ENCODE measurements at regions not wholly inside any gene's neighbourhood (a gene's known extent, or its start where the extent isn't known, plus 50 kb on each side); places are given as distances from the start of the nearest gene placed in this dataset.

- no peak for DNase-seq (ENCODE audit: low read depth)
These were observed 390.0 kb downstream of the AEBP2 start for GRCh38 chr12:19829100-19829853.

- no peak for DNase-seq (ENCODE audit: low read depth)
These were observed 391.2 kb downstream of the AEBP2 start for GRCh38 chr12:19830446-19830845.

- peak; percentile 11 for DNase-seq (ENCODE audit: low read depth)
These were observed 394.6 kb downstream of the AEBP2 start for GRCh38 chr12:19833775-19834501.

- DNase-seq (ENCODE audit: low read depth) = no peak
These were observed 395.3 kb downstream of the AEBP2 start for GRCh38 chr12:19834592-19834991.

- no peak for DNase-seq (ENCODE audit: low read depth)
These were observed 396.8 kb downstream of the AEBP2 start for GRCh38 chr12:19836056-19836455.

- no peak for DNase-seq (ENCODE audit: low read depth)
These were observed 397.2 kb downstream of the AEBP2 start for GRCh38 chr12:19836456-19836855.

GRCh38 chr12:19837543-19837942, 398.3 kb downstream of the AEBP2 start:
- no peak for DNase-seq (ENCODE audit: low read depth)

GRCh38 chr12:19841451-19841850, 402.2 kb downstream of the AEBP2 start:
- no peak for DNase-seq (ENCODE audit: low read depth)

- DNase-seq (ENCODE audit: low read depth) = no peak
These were observed 402.8 kb downstream of the AEBP2 start for GRCh38 chr12:19842116-19842515.

GRCh38 chr12:19844224-19844623, 404.9 kb downstream of the AEBP2 start:
- DNase-seq (ENCODE audit: low read depth) = no peak

- DNase-seq (ENCODE audit: low read depth) = peak; percentile 46
These were observed 407.3 kb downstream of the AEBP2 start for GRCh38 chr12:19846574-19846973.

GRCh38 chr12:19847294-19848059, 408.2 kb downstream of the AEBP2 start:
- no peak for DNase-seq (ENCODE audit: low read depth)

GRCh38 chr12:19848421-19848820, 409.1 kb downstream of the AEBP2 start:
- no peak for DNase-seq (ENCODE audit: low read depth)

GRCh38 chr12:19849208-19849607, 409.9 kb downstream of the AEBP2 start:
- no peak for DNase-seq (ENCODE audit: low read depth)

- no peak for DNase-seq (ENCODE audit: low read depth)
These were observed 411.2 kb downstream of the AEBP2 start for GRCh38 chr12:19850346-19851065.

GRCh38 chr12:19852100-19852855, 413.0 kb downstream of the AEBP2 start:
- DNase-seq (ENCODE audit: low read depth) = no peak

GRCh38 chr12:19855851-19856250, 416.6 kb downstream of the AEBP2 start:
- DNase-seq (ENCODE audit: low read depth) = no peak

- no peak for DNase-seq (ENCODE audit: low read depth)
These were observed 417.1 kb downstream of the AEBP2 start for GRCh38 chr12:19856389-19856788.

- DNase-seq (ENCODE audit: low read depth) = no peak
These were observed 417.9 kb downstream of the AEBP2 start for GRCh38 chr12:19857204-19857603.

GRCh38 chr12:19867151-19867550, 427.9 kb downstream of the AEBP2 start:
- DNase-seq (ENCODE audit: low read depth) = no peak

GRCh38 chr12:19867970-19868369, 428.7 kb downstream of the AEBP2 start:
- DNase-seq (ENCODE audit: low read depth) = no peak

Data from ELR (cell line).